NT2/D1 (cell line): ENCODE measurements at regions not wholly inside any gene's neighbourhood (a gene's known extent, or its start where the extent isn't known, plus 50 kb on each side); places are given as distances from the start of the nearest gene placed in this dataset.
"Not testable (repeated sequence)": the region's sequence is repeated elsewhere in the genome, so short reads cannot be mapped to it uniquely, and the experiment has no call there.

Experiments used
- DNase-seq: peaks from one replicate; pipeline ENCODE4 v3.0.0-alpha.2; 2011; ENCODE audit warnings: low read depth, low spot score
- H3K27me3 ChIP-seq: 2 replicates; pipeline ENCODE4 v1.6.0; 2011; ENCODE audit warnings: mild to moderate bottlenecking; ENCODE audit not compliant: insufficient read length, insufficient read depth
- H3K36me3 ChIP-seq: 2 replicates; pipeline ENCODE4 v1.6.1; 2011; ENCODE audit warnings: mild to moderate bottlenecking, low read length, mixed read lengths; ENCODE audit not compliant: insufficient read depth, insufficient read length
- H3K4me1 ChIP-seq: 2 replicates; pipeline ENCODE4 v1.5.1; 2011; ENCODE audit not compliant: insufficient read depth, insufficient read length
- H3K4me3 ChIP-seq: 2 replicates; pipeline ENCODE4 v1.5.1; 2011; ENCODE audit warnings: low read depth; ENCODE audit not compliant: insufficient read length
- H3K9ac ChIP-seq: 2 replicates; pipeline ENCODE4 v1.6.0; 2011; ENCODE audit warnings: low read depth; ENCODE audit not compliant: insufficient read length
- H3K9me3 ChIP-seq: 2 replicates; pipeline ENCODE4 v1.5.1; 2011; ENCODE audit warnings: mild to moderate bottlenecking, low read length; ENCODE audit not compliant: insufficient read depth
- SUZ12 ChIP-seq: IDR thresholded peaks from 2 replicates; pipeline ENCODE4 v1.6.1; 2011; ENCODE audit not compliant: insufficient read length, insufficient read depth; ENCODE audit errors: extremely low read depth
- YY1 ChIP-seq: IDR thresholded peaks from 2 replicates; pipeline ENCODE4 v1.6.1; 2011; ENCODE audit not compliant: insufficient read length, insufficient read depth
- ZNF274 ChIP-seq: IDR thresholded peaks from 2 replicates; pipeline ENCODE4 v1.6.1; 2011; ENCODE audit warnings: mild to moderate bottlenecking, low read depth, low read length

- no peaks in the 10 kb centered on the region for H3K27me3 ChIP-seq
- no peak for TF ChIP-seq ZNF274
- no peak for DNase-seq
- H3K36me3 ChIP-seq: no peaks in the 10 kb centered on the region
- no peak overlapping the region for H3K9ac ChIP-seq
- peaks cover 33% of the 10 kb centered on the region; the same call in 1 of the 2 replicates for H3K9me3 ChIP-seq
- no peak overlapping the region for H3K4me3 ChIP-seq
- H3K4me1 ChIP-seq: no peaks in the 10 kb centered on the region
These were observed 3899.1 kb upstream of the OR11H1 start for GRCh38 chr22:11628651-11629511.

GRCh38 chr22:11629661-11630385 is 3898.2 kb upstream of the OR11H1 start:
- H3K36me3 ChIP-seq: no peaks in the 10 kb centered on the region
- H3K4me3 ChIP-seq: no peak overlapping the region
- H3K4me1 ChIP-seq: no peaks in the 10 kb centered on the region
- no peak for DNase-seq
- TF ChIP-seq YY1 (no peak), SUZ12 (no peak), ZNF274 (no peak)
- no peak overlapping the region for H3K9ac ChIP-seq
- no peaks in the 10 kb centered on the region for H3K27me3 ChIP-seq
- peaks cover 33% of the 10 kb centered on the region; the same call in 1 of the 2 replicates for H3K9me3 ChIP-seq

GRCh38 chr22:11630386-11631084 is 3897.5 kb upstream of the OR11H1 start:
- not testable (repeated sequence) for H3K4me3 ChIP-seq, H3K27me3 ChIP-seq, H3K4me1 ChIP-seq, H3K9ac ChIP-seq, DNase-seq, H3K36me3 ChIP-seq
- peaks cover 33% of the 10 kb centered on the region; the same call in 1 of the 2 replicates for H3K9me3 ChIP-seq
